Progenitor cell of endocrine pancreas (in vitro differentiated cells): ENCODE measurements at regions not wholly inside any gene's neighbourhood (a gene's known extent, or its start where the extent isn't known, plus 50 kb on each side); places are given as distances from the start of the nearest gene placed in this dataset.

ENCODE experiments used
- DNase-seq: peaks from one replicate; pipeline ENCODE4 v3.0.0; 2021; ENCODE audit warnings: low spot score; ENCODE audit not compliant: unreplicated experiment
- H3K27ac Mint-ChIP-seq: 2 replicates; pipeline ENCODE4 v1.8.0; 2021; ENCODE audit warnings: mild to moderate bottlenecking, moderate library complexity, mixed read lengths
- H3K27me3 Mint-ChIP-seq: 2 replicates; pipeline ENCODE4 v1.8.0; 2021; ENCODE audit warnings: mixed read lengths
- H3K36me3 Mint-ChIP-seq: 2 replicates; pipeline ENCODE4 v1.8.0; 2022; ENCODE audit warnings: mixed read lengths; ENCODE audit not compliant: insufficient read depth
- H3K4me1 Mint-ChIP-seq: 2 replicates; pipeline ENCODE4 v1.8.0; 2021; ENCODE audit warnings: low read depth, mixed read lengths
- H3K4me3 Mint-ChIP-seq: 2 replicates; pipeline ENCODE4 v1.8.0; 2021; ENCODE audit warnings: low read depth, mild to moderate bottlenecking, moderate library complexity, mixed read lengths
- H3K9me3 Mint-ChIP-seq: 2 replicates; pipeline ENCODE4 v1.8.0; 2021; ENCODE audit warnings: low read depth, mixed read lengths
- TF ChIP-seq, protein P1 (sequence below): fragments of 200-600 bp; sonication (generic); IDR thresholded peaks from one replicate; pipeline ENCODE4 v1.5.0; 2021; ENCODE audit warnings: antibody characterized with exemption, mild to moderate bottlenecking; ENCODE audit not compliant: unreplicated experiment

DNA sequence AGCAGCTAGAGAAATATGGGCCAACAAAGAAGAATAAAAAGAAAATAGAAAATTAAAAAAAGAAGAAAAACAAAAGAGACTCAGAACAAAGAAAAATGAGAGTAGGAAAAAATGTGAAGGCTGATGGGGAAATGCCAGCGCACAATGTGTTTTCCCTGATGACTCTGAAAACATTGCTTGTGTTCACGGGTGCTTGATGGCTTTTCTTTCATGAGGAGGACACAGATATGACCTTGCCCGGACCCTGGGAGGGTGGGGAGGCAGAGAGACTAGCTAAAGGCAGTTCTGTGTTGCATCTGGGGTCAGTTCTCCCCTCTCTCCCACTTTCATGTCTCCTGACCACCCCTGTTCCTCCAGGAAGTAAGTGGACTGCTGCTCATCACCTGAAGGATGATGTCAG lies 125.9 kb downstream of the MOBP start:
- Mint-ChIP-seq H3K36me3 (no peaks in the 10 kb centered on the region), H3K4me3 (no peak overlapping the region), H3K27me3 (no peaks in the 10 kb centered on the region), H3K9me3 (no peaks in the 10 kb centered on the region), H3K27ac (no peak overlapping the region), H3K4me1 (peaks cover 3% of the 10 kb centered on the region)
- TF ChIP-seq, protein P1, sequence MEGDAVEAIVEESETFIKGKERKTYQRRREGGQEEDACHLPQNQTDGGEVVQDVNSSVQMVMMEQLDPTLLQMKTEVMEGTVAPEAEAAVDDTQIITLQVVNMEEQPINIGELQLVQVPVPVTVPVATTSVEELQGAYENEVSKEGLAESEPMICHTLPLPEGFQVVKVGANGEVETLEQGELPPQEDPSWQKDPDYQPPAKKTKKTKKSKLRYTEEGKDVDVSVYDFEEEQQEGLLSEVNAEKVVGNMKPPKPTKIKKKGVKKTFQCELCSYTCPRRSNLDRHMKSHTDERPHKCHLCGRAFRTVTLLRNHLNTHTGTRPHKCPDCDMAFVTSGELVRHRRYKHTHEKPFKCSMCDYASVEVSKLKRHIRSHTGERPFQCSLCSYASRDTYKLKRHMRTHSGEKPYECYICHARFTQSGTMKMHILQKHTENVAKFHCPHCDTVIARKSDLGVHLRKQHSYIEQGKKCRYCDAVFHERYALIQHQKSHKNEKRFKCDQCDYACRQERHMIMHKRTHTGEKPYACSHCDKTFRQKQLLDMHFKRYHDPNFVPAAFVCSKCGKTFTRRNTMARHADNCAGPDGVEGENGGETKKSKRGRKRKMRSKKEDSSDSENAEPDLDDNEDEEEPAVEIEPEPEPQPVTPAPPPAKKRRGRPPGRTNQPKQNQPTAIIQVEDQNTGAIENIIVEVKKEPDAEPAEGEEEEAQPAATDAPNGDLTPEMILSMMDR: no peak
- no peak for DNase-seq

DNA sequence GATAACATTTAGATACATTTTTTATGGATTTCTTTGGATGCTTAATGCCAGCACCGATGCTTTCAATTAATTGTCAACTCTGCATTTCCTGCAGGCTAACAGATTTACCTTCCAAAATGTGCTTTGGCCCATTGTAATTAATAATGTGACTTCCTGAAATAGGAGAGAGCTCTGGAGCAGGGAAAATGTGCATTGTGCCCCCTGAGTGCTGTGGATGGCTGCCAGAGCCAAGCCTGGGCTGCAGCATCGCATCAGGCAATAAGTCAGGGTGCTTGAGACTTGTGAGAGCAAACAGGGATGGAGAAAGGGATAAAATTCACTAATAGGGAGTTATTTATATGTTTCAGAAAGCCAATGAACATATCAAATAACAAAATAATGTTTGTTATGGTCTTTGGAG lies 133.8 kb downstream of the MOBP start:
- Mint-ChIP-seq H3K27ac (no peak overlapping the region), H3K36me3 (peaks cover under 1% of the 10 kb centered on the region), H3K4me1 (peaks cover 1% of the 10 kb centered on the region), H3K27me3 (no peaks in the 10 kb centered on the region), H3K9me3 (peaks cover 14% of the 10 kb centered on the region), H3K4me3 (no peak overlapping the region)
- no peak for DNase-seq
- TF ChIP-seq, protein P1: no peak

DNA sequence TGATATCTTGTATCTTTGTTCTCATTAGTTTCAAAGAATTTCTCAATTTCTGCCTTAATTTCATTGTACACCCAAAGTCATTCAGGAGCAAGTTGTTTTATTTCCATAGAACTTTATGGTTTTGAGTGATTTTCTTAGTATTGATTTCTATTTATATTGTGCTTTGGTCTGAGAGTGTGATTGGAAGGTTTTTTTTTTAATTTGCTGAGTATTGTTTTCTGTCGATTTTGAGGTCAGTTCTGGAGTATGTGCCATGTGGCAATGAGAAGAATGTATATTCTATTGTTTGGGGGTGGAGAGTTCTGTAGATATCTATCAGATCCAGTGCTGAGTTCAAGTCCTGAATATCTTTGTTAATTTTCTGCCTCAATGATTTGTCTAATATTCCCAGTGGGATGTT lies 138.4 kb downstream of the MOBP start:
- peaks cover 16% of the 10 kb centered on the region for H3K9me3 Mint-ChIP-seq
- H3K36me3 Mint-ChIP-seq: peaks cover 2% of the 10 kb centered on the region
- TF ChIP-seq, protein P1: no peak
- no peak overlapping the region for H3K4me3 Mint-ChIP-seq
- no peak for DNase-seq
- no peak overlapping the region for H3K27ac Mint-ChIP-seq
- no peaks in the 10 kb centered on the region for H3K27me3 Mint-ChIP-seq
- no peaks in the 10 kb centered on the region for H3K4me1 Mint-ChIP-seq

DNA sequence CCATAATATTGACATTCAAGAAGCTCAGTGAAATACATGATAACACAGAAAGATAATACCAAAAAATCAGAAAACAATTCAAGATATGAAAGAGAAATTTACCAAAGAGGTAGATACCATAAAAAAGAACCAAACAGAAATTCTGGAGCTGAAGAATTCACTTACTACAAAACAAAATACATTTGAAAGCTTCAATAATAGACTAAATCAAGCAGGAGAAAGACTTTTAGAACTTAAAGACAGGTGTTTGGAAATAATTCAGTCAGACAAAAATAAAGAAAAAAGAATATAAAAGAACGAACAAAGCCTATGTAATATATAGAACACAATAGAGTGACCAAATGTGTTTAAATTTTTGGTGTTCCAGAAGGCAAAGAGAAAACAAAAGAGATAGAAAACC lies 158.7 kb downstream of the MOBP start:
- Mint-ChIP-seq H3K27me3 (no peaks in the 10 kb centered on the region), H3K4me3 (no peak overlapping the region), H3K27ac (no peak overlapping the region), H3K36me3 (no peaks in the 10 kb centered on the region), H3K9me3 (peaks cover 16% of the 10 kb centered on the region), H3K4me1 (peaks cover 7% of the 10 kb centered on the region)
- TF ChIP-seq, protein P1: no peak
- DNase-seq: no peak

DNA sequence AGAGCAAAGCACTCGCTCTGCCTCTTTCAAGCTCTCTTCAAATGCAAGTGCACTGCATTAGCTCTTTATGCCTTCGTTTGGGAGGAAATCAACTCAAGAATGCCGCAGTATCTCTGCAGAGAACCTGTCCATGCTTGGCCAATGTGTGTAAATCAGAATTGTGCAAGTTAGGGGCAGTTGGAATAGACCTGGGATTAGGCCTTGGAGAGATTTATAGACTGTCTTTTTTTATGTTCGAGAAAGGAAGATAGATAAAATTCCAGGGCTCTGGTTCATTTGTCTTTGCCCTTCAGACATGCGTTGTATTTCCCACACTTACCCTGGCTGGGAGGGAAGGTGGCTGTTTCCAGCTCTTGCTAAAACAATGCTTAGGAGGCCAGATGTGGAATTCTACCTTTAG lies 163.7 kb downstream of the MOBP start:
- TF ChIP-seq, protein P1: no peak
- Mint-ChIP-seq H3K27ac (peak overlapping the region; percentile 15), H3K9me3 (peaks cover 12% of the 10 kb centered on the region), H3K4me3 (no peak overlapping the region), H3K27me3 (no peaks in the 10 kb centered on the region), H3K4me1 (peaks cover 14% of the 10 kb centered on the region), H3K36me3 (no peaks in the 10 kb centered on the region)
- DNase-seq: no peak
